ENCODE measurements at regions not wholly inside any gene's neighbourhood (a gene's known extent, or its start where the extent isn't known, plus 50 kb on each side); places are given as distances from the start of the nearest gene placed in this dataset.
A peak's percentile ranks its signal among the peaks of the same experiment; 100 is the strongest.

GRCh38 chr4:100716416-100716815 lies 198.6 kb upstream of the EMCN start:
- no peak for TF ChIP-seq JUND (IDR thresholded peaks at IDR 0.05; ENCODE audit: low read depth)
- DNase-seq (ENCODE audit: low read depth in 1 of 2, low spot score in 1 of 2): peak in 1 of 2 experiments; percentile 9
- in situ Hi-C loops (cut with HindIII; ENCODE audit: low pct_unique_long_range_greater_than_20kb, low sequenced_read_pairs): no loop called here

DNA sequence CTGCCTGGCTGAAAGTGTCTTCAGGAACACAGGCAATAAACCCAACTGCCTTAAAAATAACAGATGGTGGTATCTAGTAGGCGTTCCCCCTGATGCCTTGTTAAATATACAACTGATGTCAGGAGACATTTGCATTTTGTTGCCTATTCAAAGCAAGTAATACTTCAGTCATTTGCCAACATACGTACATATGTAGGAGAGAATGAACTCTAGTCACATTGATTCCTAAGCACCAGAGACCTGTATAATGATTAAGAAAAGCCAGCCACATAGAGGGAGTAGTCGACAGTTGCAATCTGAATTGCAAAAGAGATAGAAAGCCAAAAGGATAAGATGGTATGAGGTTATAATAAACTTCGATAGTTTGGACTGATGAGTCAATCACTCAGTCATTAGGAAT lies 191.0 kb upstream of the EMCN start:
- DNase-seq (ENCODE audit: low read depth in 1 of 2, low spot score in 1 of 2): no peak

GRCh38 chr4:100707786-100708185 lies 190.0 kb upstream of the EMCN start:
- no peak for TF ChIP-seq JUND (IDR thresholded peaks at IDR 0.05; ENCODE audit: low read depth)
- in situ Hi-C loops (cut with HindIII; ENCODE audit: low pct_unique_long_range_greater_than_20kb, low sequenced_read_pairs): no loop called here
- no peak for DNase-seq (ENCODE audit: low read depth in 1 of 2, low spot score in 1 of 2)

More for the DNA sequence above, 191.0 kb upstream of the EMCN start:
- no peak for TF ChIP-seq JUND (IDR thresholded peaks at IDR 0.05; ENCODE audit: low read depth)
- in situ Hi-C loops (cut with HindIII; ENCODE audit: low pct_unique_long_range_greater_than_20kb, low sequenced_read_pairs): no loop called here

GRCh38 chr4:100696531-100696930 lies 178.7 kb upstream of the EMCN start:
- in situ Hi-C loops (cut with HindIII; ENCODE audit: low pct_unique_long_range_greater_than_20kb, low sequenced_read_pairs): no loop called here

GRCh38 chr4:100695871-100696270 lies 178.0 kb upstream of the EMCN start:
- no peak for DNase-seq (ENCODE audit: low read depth in 1 of 2, low spot score in 1 of 2)
- TF ChIP-seq JUND (IDR thresholded peaks at IDR 0.05; ENCODE audit: low read depth): no peak
- in situ Hi-C loops (cut with HindIII; ENCODE audit: low pct_unique_long_range_greater_than_20kb, low sequenced_read_pairs): no loop called here

More at GRCh38 chr4:100696531-100696930, 178.7 kb upstream of the EMCN start:
- TF ChIP-seq JUND (IDR thresholded peaks at IDR 0.05; ENCODE audit: low read depth): no peak
- no peak for DNase-seq (ENCODE audit: low read depth in 1 of 2, low spot score in 1 of 2)

GRCh38 chr4:100695039-100695654 lies 177.3 kb upstream of the EMCN start:
- no peak for TF ChIP-seq JUND (IDR thresholded peaks at IDR 0.05; ENCODE audit: low read depth)

GRCh38 chr4:100694467-100694866 lies 176.6 kb upstream of the EMCN start:
- in situ Hi-C loops (cut with HindIII; ENCODE audit: low pct_unique_long_range_greater_than_20kb, low sequenced_read_pairs): no loop called here

More at GRCh38 chr4:100695039-100695654, 177.3 kb upstream of the EMCN start:
- in situ Hi-C loops (cut with HindIII; ENCODE audit: low pct_unique_long_range_greater_than_20kb, low sequenced_read_pairs): no loop called here
- DNase-seq (ENCODE audit: low read depth in 1 of 2, low spot score in 1 of 2): no peak

GRCh38 chr4:100690812-100691211 lies 173.0 kb upstream of the EMCN start:
- in situ Hi-C loops (cut with HindIII; ENCODE audit: low pct_unique_long_range_greater_than_20kb, low sequenced_read_pairs): no loop called here
- DNase-seq (ENCODE audit: low read depth in 1 of 2, low spot score in 1 of 2): peak in 1 of 2 experiments; percentile 7
- TF ChIP-seq JUND (IDR thresholded peaks at IDR 0.05; ENCODE audit: low read depth): no peak

More at GRCh38 chr4:100694467-100694866, 176.6 kb upstream of the EMCN start:
- no peak for DNase-seq (ENCODE audit: low read depth in 1 of 2, low spot score in 1 of 2)
- TF ChIP-seq JUND (IDR thresholded peaks at IDR 0.05; ENCODE audit: low read depth): no peak

DNA sequence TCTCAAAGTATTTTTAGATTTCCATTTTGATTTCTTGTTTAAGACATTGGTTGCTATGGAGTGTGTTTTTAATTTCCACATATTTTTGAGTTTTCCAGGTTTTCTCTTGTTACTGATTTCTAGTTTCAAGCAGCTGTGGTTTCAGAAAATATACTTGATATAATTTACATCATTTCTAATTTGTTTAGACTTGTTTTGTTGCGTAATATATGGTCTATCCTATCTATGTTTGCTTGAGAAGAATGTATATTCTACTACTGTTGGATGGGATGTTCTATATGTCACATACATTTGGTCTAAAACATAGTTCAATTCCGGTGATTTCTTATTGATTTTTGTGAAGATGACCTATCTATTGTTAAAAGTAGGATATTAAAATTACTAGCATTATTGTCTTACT lies 170.5 kb upstream of the EMCN start:
- no peak for TF ChIP-seq JUND (IDR thresholded peaks at IDR 0.05; ENCODE audit: low read depth)
- no peak for DNase-seq (ENCODE audit: low read depth in 1 of 2, low spot score in 1 of 2)
- in situ Hi-C loops (cut with HindIII; ENCODE audit: low pct_unique_long_range_greater_than_20kb, low sequenced_read_pairs): no loop called here

GRCh38 chr4:100682477-100683218 lies 164.8 kb upstream of the EMCN start:
- TF ChIP-seq JUND (IDR thresholded peaks at IDR 0.05; ENCODE audit: low read depth): no peak
- no peak for DNase-seq (ENCODE audit: low read depth in 1 of 2, low spot score in 1 of 2)
- in situ Hi-C loops (cut with HindIII; ENCODE audit: low pct_unique_long_range_greater_than_20kb, low sequenced_read_pairs): no loop called here

DNA sequence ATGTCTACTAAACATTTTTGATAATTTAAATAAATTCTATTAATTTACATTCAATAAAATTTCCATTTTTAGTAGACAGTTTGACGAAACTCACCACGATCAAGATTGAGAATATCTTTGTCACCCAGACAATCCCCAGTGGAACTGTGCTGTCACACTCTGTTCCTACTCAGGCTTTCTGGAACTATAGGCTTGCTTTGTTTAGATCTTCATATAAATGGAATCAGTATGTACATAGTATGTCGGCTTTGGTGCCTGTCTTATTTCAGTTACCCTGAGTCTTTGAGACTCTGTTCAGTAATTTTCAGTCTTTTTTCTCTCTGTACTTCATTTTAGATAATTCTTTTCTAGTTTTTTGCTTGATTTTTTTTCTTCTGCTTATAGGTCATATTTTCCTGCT lies 163.5 kb upstream of the EMCN start:
- DNase-seq (ENCODE audit: low read depth in 1 of 2, low spot score in 1 of 2): no peak

DNA sequence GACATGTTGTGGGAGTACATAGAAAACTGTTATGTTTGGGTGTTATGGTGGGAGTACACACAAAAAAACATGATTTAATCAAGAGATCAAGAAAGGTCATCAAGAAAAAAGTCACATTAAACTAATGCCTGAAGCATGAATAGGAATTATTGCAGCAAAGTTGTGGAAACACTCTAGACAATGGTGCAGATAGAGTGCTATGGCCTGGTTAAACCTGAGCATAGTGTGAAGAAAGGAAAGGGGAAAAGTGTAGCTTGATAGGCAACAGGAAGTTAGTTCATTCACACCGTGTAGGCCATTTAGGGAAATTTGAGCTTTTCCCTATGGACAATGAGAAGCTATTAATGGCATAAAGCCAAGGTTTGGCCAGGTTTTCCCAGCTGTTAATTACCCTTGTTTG lies 162.1 kb upstream of the EMCN start:
- DNase-seq (ENCODE audit: low read depth in 1 of 2, low spot score in 1 of 2): no peak
- TF ChIP-seq JUND (IDR thresholded peaks at IDR 0.05; ENCODE audit: low read depth): no peak
- in situ Hi-C loops (cut with HindIII; ENCODE audit: low pct_unique_long_range_greater_than_20kb, low sequenced_read_pairs): no loop called here

More for the DNA sequence above, 163.5 kb upstream of the EMCN start:
- TF ChIP-seq JUND (IDR thresholded peaks at IDR 0.05; ENCODE audit: low read depth): no peak
- in situ Hi-C loops (cut with HindIII; ENCODE audit: low pct_unique_long_range_greater_than_20kb, low sequenced_read_pairs): no loop called here

GRCh38 chr4:100674976-100675375 lies 157.2 kb upstream of the EMCN start:
- in situ Hi-C loops (cut with HindIII; ENCODE audit: low pct_unique_long_range_greater_than_20kb, low sequenced_read_pairs): no loop called here
- no peak for DNase-seq (ENCODE audit: low read depth in 1 of 2, low spot score in 1 of 2)
- TF ChIP-seq JUND (IDR thresholded peaks at IDR 0.05; ENCODE audit: low read depth): no peak
